HG03378 (cell line): ENCODE measurements at regions not wholly inside any gene's neighbourhood (a gene's known extent, or its start where the extent isn't known, plus 50 kb on each side); places are given as distances from the start of the nearest gene placed in this dataset.

ENCODE experiments used
- ATAC-seq: cut with Tn5 transposase; IDR thresholded peaks from one replicate; pipeline ENCODE4 v1.9.1; 2021; ENCODE audit warnings: mild to moderate bottlenecking, moderate library complexity; ENCODE audit not compliant: unreplicated experiment

DNA sequence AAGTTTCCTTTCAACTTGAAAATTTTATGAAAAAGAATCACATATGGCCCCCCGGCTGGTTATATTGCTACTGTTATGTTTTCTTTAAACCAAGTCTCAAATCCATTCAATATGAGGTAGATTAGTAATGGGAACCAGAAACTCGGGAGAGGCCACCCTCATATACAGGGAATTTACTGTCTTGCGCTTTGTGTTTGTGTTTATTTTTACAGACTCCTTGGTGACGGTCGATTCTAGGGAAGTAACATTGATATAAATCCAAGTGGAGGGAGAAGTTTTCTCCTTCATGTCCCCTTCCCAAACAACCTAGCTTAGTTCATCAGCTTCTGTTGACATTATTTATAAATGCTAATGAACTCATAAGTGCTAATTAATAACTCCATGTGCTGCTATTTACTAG, 163.5 kb upstream of the LMO4 start:
- ATAC-seq = no peak

DNA sequence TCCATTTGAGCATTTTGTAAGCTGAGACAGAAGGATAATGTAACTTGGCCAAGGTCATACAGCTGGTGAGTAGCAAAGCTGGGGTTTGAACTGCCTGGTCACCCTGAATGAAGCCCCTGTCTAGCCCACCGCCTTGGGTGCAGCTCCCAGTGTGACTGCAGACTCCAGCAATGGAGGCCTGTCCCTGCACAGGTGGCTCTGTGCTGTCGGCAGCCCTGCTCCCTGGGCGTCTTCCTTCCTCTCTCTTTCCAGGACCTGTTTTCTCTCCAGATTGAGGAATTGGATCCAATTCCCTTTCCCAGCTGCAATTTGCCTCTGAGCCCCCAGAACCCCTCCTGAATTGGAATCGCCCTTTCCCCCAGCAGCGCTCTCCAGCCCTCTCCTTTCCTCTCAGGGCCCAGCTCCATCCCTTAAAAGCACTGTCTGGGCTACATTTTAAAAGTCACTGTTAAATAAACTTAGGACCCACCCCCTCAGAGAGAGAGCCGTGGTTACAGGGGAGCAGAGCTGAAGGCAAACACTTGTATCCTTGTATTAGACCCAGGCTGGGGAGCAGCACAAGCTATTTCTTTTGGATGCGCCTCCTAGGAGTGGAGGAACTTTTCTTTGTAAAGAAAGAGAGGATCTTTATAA, 161.4 kb upstream of the LMO4 start:
- no peak for ATAC-seq

DNA sequence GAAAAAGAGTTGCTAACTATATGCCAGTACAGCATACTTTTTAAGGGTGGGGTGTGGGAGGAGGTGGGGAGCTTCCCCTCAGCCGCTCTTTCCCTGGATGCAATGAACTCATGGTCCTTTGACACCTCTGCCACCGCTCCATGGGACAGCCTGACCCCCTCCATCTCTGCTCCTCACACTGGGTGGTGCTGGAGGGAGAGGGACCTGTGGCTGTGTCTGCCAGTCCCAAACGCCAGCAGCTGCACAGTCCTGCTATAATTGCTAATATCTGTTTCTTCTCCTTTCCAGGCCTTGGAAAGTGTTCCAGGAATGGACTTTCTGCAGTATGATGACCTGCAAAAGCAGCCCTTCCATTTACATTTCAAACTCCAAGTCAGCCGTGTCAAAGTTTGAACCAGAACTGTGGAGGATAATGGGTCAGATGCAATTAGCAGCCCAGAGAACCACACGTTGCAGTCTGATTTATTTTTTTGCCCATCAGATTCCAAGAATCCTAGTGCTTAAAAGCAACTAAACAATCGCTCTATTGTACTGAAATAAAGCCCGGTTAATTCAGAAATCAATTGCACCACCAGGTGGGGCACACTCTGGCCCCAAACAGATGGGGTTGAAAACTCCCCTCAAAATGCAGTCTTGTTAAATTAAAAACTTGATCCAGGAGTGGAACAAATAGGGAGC, 160.7 kb upstream of the LMO4 start:
- no peak for ATAC-seq

DNA sequence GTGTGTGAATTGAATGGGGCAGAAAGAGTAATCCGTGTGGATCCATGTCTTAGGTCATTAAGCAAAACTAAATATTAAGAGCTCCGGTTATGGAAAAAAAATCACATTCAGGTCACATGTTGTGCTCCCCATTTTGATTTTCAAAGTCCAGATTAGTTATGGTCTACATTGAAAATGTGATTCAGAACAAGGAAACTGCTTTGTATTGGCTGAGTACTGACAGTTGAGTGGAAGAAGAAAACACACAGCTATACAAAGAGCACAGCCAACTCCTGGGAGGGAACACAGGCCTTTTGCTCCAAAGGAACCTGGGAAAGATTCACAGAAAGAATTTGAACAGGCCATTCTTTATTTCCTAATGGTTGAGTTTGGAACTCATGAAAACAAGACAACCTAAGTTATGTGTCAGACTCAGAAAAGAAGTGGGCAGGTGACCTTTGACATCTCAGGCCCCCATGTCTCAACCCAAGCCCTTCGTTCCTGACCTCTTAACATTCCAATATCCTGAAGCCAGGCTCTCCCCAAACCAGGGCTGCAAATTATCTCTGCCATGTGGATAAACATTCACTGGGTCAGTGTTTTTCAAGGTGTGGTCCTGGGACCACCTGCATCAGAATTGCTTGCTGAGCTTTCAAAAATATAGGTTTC, 159.3 kb upstream of the LMO4 start:
- no peak for ATAC-seq

DNA sequence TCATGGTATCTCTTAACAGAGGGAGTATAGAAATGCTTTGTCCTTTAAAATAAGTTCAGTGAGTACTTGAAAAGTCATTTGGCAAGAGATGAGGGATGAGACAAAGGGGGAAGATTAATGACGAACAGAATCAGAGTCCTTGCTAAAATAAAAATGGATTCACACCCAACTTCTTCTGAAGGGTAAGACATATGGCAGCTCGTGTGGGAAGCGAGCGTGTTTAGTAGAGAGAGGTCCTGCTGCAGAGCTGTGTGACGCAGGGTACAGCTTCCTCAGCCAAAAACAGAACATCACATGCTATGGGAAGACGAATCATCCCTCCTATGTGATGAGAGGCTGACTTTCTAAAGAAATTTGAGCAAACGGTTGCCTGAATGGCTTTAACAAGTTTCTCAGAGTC, 158.5 kb upstream of the LMO4 start:
- ATAC-seq = no peak

DNA sequence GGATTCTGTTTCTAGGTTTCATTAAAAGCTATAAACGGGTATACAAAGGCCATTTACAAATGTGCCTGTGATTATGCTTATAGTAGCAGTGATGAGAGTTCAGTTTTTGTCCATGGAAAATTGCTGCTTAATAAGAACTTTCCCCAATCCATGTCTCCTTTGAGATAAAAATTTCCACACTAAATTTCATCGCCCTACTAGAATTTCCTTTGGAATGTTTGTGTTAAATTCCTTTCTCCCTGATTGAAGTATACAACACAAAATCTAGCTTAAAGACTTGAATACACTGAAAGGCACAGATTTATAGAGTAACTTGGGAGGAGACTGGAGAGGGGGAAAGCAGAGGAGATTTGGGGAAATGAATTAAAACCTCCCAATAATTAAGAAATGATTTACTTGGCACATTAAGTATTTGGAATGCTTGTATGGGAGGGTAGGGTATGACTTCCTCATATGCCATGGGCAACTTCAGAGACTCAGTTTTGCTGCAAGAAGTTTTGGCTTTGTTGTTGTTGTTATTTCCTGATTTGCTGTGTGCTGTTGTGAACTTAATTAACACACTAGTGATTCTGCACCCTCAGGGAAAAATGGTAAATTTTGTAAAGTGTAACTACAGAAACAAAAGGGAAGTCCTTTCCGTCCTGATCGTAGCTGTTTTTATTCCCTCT, 157.6 kb upstream of the LMO4 start:
- no peak for ATAC-seq

DNA sequence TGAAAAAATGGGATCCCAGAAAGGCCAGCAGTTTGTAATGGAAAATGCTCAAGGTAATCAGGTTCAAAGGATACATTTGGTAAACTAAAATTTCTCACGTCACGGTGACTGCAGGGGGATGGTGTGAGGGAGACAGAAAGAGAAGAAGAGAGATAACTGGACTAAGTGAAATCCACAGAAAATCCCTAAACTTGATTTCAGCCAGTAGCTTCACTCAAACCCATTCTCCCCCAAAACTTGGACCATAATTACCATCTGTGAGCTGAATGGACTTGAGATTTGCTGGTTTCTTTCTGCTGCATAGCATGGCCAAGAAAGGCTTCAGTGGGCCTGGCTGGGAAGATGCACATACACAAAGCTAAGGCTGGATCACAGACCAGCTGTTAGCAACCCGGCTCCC, 155.4 kb upstream of the LMO4 start:
- ATAC-seq = no peak

DNA sequence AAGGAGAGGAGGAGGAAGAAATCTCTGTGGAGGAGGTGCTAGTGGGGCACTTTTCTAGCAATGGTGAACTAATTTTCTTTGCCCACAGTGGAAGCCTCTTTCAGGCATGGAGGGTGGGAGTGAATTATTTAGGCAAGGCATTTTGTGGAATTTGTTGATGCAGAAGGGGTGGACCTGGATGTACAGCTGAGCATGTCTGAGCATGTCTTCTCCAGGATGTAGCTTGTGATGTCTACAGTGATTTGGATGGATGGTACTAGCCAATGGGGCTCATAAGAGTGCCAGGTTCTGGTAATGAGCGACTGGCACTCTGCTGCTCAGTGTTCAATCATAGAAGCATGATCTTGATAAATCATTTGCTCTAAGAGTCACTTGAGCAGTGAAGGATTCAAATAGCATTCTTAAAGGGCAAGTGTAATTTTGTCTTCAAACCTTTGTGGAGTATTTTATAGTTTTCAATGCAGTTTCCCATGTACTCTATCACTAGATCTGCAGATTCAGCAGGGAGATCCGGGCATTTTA, 153.9 kb upstream of the LMO4 start:
- ATAC-seq = no peak

DNA sequence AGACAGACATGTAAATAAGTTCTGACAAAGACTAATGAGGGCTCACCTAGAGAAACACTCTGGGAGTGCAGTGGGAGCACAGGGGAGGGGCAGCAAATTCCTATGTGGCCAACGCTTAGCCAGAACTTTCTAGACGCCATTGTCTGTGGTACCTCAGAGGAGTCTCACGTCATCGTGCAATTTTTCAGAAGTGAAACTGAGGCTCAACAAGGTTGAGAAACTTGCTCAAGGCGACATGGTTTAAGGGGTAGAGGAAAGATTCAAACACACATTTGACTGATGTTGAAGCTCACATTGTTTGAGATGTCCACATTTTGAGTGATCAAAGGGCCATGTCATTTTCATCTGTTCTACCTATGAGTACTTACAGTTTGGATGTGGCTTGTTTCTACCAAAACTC, 152.6 kb upstream of the LMO4 start:
- no peak for ATAC-seq

DNA sequence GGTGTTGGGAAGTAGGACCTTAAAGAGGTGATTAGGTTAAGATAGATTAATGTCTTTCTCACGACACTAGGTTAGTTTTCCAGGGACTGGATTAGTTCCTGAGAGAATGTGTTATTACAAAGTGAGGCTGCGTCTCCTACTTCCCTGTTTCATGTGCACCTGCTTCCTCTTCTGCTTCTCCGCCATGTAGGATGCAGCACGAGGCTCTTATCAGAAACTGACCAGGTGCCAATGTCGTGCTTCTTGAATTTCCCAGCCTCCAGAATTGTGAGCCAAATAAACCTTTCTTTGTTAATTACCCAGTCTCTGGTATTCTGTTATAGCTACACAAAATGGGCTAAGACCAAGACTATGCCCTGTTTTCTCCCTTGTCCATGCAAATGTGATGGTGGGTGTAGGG, 152.2 kb upstream of the LMO4 start:
- no peak for ATAC-seq

DNA sequence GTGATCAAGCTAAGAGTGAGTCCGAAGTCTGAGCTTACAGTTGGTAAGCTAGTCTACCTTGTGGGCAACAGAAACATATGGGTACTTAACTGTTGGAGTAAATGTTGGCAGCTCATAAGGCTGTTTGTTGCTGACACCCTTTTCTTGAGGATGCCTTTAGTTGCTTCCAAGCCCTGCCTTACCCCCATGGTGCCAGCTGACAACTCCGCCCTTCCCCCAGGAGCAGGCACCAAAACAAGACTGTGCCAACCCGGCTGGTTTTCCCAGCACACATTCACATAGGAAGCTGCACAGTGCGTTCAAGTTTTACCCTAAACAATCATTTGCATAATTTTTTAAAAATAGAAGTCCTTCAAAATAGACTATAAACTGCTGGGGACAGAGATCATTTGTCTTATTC, 150.2 kb upstream of the LMO4 start:
- ATAC-seq = no peak

DNA sequence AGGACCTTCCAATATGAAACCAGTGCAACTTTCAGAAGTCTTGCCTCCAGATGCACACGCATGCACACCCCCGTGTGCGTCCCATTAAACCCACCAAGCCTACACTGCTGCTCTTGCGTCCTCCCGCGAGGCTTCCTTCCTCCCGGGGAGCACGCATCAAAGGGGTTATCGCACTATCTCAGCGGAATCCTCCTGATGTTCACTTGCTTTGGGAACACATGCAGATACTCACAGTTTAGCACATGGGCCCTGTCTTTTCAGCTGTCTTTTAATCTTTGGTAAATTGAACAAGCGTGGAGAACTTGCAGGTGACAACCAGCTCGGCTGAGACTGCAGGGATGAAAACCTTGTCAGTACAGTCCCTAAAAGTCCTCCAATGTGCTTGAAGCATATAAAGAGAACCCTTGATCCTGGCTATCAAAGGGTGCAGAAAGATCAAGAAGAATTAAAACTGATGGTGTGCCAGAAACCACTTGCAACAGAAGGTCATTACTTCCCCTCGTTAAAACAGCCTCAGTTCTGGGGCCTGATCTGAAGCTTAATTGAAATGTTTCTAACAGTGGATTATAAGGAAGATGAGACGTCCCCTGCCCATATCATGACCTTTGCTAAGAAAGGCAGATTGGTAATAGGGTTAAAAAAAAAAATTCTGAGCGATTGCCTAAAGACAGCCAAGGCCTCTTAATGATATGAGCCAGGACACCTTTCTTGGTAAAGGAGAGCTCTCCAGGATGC, 149.4 kb upstream of the LMO4 start:
- ATAC-seq = no peak

DNA sequence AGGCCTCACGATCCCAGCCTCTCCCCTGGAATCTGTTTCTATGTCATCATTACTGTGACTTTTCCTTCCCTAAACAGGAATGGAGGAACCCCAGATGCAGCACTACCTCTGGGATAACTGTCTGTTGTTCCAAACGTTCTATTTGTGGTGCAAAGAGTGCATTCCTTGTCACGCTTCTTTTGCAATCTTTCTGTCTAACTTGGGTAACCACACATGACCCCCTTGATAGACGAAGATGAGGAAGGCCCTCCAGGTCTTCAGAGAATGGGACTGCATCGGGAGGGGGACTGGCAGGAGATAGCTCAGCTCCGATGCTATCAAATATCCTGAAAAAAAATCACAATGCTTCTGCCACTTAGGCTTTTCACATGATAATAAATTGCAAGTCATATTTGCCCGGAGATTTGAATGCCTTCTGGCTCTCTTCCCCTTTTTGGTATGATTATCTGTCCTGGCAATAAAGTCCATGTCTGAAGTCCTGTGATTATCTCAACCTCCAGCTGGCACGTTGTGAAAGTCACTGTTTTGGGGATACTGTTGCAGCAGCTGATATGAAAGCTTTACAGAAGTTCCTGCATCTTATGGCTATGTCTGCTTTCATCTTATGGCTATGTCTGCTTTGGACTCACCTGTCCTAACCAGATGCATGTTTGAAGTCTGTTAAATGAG, 148.7 kb upstream of the LMO4 start:
- ATAC-seq = no peak

DNA sequence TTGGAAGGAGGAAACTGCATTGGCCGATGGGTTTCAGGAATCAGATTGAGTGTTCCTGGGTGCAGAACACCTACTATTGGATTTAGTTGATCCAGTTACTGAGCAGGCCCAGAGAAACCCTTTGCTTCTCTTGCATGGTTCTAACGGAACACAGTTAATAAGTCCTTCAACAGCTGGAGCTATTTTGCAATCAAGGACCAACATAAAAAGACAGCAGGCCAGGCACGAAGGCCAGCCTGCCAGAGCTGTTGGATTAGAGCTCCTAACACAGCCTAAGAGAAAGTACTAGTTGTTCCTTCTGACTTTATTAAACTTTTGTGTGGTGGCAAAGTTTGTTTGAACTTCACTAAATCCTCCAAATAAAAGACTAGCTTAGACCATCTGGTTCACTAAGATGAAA, 148.0 kb upstream of the LMO4 start:
- no peak for ATAC-seq

DNA sequence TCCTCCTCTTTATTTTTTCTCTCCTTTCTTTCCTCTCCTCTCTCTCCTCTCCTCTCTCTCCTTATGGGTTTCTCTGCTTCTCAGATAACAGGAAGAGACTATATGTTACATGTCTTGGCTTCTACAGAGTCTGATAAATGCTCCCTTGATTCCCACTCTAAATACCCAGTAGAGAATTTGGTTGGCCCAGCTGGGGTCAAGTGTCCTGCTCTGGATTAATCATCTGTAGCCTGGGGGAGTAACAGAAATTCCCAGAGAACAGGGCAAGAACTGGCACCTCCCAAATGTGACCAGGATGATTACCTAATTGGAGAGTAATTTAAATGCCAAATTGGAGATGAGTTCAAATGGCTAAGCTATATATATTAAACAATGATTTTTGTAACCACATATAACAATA, 146.1 kb upstream of the LMO4 start:
- ATAC-seq = no peak

DNA sequence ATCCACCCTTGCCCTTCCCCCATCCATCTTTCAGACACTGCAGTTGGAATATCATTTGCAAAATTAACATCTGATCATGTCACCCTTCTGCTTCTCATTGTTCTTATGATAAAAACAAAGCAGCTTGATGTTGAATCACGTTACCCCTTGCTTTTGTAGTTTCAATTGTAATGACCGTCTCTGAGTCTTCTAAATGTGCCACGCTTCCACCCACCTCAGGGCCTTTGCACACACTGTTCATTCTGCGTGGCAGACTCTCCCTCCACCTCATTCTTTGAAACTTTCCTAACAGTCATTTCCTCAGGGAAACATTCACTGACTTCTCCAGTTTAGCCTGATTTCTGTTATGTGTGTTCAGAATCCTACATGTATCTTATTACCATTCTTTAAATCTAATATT, 143.6 kb upstream of the LMO4 start:
- ATAC-seq = no peak

DNA sequence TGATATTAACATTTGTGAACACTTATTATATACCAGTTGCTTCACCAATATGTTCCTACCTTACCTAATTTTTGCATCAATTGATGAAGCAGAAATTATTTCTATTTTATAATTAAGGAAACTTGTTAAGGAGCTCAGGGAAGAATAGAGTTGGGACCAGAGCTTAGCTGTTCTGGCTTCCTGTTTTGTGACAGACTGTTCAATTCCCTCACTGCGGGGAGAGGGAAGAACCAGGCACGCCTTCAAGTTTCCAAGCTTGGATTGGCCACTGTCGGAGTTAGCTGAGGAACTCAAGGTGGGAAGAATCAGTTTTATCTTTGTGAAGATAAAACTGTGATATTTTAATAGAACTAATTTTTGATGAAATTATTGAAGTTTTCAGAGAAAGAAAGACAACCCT, 142.3 kb upstream of the LMO4 start:
- ATAC-seq = no peak

DNA sequence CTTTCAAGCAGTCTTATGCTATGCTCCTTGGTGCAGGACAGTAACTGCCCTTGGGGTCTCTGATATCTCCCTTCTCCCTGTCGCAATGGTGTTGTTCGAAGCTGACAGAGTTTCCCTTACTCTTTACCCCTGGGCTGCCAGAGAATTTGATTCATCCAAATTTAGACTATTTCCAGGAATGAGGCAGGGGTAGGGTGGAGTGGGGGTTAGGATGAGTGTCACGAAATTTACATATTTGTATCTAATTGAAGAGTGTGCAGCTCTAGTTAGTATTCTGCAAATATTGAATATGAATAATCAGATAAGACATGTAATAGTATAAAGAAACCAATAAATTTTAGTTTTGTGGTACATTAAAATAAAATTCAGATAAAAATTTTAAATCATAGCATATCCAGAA, 140.0 kb upstream of the LMO4 start:
- no peak for ATAC-seq

DNA sequence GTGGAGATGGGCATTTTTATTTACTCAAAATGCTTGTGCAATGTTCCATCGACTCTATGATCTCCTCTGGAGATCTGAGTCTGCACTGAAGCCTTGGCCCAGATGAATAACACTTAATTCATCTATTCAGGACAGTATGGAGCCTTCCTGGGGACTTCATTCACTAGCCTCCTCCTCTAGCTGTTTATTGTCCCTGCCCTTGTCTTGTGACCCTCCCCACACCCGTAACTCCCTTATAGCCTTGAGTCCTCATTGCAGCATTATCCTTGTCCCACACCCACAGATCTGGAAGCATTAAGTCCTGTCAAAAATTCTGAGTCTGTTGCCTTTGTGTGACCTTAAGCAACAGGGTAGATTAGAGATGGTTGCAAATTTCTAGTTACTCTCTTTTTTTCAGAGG, 138.3 kb upstream of the LMO4 start:
- no peak for ATAC-seq

DNA sequence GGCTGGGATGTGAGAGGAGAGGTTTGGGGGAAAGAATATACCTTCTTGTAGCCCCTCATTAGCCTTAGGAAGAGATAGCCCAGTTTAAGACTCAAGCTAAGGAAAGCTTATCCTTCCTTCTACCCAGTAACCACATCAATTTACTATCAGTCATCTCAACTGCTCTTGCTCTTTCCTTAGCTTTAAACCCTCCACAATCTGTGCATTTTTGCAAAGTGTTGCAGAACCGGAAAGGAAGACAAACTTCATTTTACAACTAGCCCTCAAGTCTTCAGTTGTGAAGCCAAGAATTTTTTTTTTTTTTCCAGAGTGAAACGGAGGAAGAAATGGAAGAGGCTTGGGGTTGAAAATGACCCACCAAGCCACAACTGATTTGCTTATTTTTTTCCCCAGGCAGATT, 137.0 kb upstream of the LMO4 start:
- no peak for ATAC-seq
